ENCODE measurements at regions not wholly inside any gene's neighbourhood (a gene's known extent, or its start where the extent isn't known, plus 50 kb on each side); places are given as distances from the start of the nearest gene placed in this dataset.

DNA sequence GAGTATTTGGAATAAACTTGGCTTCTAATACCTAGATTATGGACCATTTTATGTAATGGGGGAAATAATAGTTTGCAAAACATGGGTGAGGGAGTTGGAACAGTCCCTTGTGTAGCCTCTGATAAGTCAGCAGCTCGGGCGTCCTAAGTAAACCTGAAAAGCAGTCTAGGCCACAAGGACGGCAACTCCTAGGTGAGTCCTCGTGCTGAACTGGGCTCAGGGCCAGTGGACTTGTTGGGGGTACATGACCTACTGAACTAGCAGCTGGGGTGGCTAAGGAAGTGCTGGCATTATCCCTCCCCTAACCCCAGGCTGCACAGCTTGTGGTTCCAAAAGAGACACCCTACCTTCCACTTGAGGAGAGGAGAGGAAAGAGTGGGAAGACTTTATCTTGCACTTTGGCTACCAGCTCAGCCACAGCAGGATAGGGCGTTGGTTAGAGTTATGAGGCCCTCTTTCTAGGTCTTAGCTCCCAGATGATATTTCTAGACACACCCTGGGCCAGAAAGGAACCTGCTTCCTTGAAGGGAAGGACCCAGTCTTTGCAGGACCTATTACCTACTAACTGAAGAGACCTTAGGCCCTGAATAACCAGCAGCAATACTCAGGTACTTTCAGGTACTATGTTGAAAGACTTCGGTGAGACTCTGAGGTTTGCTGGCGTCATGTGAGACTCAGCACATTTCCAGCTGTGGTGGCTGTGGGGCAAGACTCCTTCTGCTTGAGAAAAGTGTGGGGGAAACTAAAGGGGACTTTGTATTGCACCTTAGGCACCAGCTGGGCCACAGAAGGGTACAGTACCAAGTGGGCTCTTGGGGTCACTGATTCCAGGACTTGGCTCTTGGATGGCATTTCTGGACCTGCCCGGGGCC lies 71.0 kb downstream of the AQP4 start:
- DNase-seq = no peak

DNA sequence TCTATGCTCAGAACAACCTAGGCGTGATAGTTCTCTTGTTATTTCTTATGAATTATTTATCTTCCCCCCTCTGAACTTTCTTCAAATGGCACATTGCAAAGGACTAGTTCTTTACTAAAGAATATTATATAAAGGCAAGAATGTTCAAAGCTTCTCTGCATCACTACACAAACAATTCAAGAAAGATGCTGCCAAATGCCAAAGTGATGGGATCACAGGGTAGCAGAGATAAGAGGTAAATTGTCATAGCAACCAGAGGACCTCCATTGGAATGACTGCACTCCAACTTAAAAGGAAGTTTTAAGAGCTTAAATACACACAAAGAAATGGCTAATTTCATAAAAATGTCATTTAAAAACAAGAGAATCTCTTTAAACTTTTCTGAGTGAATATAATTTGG lies 72.8 kb downstream of the AQP4 start:
- DNase-seq = peak; percentile 12

DNA sequence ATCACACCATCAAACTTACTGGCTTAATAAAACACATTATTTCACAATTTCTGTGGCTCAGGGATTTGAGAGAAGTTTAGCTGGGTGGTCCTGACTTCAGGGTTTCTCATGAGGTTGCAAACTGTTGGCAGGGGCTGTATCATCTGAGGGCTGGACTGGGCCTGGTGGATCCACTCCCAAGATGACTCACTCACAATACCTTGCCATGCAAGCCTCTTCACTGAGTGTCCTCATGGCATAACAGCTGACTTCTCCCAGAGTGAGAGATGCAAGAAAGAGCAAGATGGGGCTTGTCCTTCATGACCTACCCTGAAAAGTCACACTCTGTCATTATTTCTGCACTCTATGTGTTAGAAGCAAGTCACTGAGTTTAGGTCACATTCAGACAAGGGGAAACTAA lies 73.8 kb downstream of the AQP4 start:
- DNase-seq = no peak

DNA sequence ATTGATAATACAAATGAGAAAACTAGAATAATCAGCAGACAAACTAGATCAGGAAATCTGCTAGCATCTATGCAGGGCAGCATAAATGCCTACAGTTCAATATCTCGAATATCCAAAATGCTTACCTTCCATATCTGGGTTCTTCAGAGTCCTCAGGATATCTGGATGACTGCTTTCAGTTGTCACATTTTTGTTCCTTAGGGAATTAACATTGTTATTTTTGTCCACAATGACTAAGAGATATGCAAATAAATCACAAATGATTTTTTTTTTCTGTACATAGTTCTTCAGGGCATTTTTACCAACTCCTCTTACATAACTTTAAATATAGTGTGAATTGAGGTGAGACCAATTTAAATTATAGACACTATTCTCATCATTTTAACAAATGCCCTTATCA lies 80.9 kb downstream of the AQP4 start:
- DNase-seq = no peak

DNA sequence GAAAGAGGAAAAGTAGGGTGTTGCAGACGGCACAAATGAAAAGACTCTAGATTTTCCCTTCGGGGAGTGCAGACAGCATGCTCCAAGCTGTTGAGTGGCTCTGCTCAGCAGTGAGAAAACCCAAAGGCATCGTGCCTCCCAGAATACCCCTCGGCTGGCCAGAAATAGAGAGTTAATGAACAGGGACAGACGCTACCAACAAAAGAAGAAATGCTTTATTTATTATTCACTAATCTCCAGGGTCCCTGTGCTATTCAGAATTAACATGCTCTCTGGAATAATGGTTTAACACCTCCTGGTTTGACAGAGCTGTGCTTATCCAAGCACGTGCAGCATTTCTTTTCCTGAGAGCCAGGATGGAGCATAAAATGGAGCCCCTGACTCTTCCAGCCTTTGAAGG lies 82.3 kb downstream of the AQP4 start:
- DNase-seq = no peak

DNA sequence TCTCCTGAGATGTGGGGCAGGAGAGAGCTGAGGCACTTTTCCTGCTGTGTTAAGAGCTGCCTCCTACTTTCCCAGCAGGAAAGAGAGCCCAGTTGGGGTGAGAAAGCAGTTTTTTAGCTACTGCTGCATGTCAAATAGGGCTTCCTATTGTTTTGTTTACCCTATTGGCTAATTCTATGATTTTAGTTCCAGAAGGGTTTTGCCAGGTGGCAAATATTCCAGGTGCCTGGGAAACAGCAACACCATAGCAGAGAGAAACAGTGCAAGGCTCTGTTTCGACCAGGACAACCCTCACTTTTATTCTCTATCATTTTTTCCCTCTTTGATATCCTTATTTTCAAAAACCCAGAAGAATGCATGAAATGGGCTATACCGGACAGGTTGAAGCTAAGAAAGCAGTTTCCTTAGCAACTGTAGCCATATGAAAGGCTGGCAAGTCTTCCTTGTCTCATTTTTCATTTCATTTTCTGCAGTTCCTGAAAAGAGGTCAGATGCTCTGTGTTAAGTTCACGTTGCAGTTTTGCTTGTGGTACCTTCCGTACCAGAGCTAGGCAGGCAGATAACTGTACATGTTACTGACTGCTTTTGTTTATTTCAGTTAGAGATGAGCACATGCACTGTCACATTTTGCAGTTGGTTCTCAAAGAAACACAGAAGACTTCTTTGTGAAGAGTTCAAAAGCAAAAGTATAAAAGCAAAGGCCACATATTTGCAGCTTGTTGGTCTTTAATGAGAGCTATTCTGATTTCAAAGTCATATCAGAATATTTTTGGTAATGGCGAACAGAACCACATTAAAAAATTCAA lies 84.8 kb downstream of the AQP4 start:
- DNase-seq = no peak

DNA sequence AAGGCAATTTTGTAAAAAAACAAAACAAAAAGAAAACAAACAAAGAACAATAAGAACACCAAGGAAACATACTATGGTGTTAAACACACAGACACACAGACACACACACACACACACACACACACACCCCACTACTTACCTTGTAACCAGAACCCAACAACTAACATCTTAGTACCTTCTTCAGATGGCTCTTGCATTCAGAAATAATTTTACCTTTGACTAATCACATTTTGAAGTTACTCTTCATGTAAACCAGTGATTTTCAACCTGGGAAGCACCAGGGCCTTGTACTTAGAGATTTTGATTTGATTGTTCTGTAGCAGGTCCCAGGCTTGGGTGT lies 87.5 kb downstream of the AQP4 start:
- DNase-seq = no peak

DNA sequence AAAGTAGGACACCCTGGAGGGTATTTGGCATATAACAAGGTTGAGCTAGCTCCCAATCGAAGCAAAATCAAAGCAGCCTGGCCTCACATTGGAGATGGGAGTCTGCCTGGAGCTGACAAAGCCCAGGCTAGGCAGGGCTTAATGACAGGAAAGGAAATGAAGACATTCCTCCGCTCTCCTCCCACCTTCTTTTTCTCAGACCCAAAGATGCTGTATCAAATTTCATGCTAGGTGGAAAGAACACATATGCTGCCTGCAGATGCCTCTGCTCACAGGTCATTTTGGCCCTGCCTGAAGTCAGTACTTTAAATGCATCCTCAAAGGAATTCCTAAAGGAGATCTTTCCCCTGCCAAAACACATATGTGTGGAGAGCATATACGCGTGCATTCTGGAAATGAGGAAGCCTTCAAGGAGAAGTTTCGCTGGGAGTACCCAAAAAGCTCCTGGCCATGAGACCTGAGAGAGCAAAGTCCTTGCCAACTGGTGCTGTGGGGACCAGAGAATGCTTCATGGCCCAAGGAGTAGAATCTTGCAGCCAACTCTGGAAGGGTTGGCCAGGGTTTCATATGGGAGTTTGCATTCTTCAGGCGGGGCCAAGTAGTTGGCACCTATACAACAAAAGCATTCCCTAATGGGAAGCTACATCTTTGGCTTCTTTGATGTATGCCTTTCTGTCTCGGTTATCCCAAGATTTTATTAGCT lies 88.0 kb downstream of the AQP4 start:
- DNase-seq = peak; percentile 0

DNA sequence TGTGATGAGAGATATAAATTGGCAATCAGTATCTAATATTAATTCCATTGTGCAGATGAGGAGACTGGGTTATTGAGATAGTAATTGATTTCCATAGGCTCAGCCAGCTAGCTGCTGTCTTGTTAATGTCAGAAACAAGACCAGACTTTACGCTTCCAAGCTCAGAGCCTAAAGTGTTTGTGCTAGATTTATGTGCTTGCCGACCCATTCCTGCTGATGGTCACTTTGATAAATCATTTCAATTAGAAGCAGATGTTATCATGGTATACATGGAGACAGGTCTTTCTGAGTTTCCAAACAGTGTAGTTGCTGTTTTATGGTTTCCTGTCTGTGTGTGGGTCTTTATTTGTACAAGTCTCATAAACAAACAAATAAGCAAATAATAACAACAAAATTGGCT lies 92.8 kb downstream of the AQP4 start:
- DNase-seq = no peak

DNA sequence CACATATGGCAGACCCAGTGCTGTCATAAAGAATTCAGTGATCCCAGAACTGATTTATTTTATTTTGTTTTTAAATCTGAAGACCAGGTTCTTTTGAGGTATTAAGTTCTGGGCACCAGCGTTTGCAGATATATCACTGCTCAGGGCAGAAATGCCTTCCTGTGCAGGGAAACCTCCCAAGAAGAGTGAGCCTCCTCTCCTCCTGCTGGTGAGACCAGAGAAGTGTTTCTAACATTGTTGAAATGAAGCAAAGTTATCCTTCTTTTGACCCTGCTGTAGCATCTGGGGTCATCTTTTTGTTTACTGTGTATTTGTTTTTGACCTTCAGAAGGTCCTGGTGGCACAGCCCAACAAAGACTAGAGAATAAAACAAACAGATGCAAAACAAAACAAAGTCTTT lies 94.0 kb downstream of the AQP4 start:
- no peak for DNase-seq

DNA sequence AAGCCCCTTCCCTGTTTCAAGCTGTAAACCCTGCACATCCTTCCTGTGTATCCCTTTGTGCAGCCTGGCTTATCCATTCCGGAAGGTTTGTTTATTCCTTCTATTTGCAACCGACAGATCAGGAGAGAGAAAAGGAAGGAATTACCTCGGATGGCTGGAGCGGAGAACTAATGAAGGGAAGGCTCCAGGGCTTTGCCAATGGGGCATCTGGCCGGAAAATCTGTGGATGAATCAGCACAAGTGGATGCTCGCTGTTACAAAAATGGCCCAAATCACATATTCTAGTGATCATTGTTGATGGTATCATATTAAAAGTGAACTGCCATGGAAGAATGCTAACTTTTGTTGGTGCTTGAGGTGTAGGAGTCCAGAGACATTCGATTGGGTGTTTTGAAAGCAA lies 97.1 kb downstream of the AQP4 start:
- no peak for DNase-seq

DNA sequence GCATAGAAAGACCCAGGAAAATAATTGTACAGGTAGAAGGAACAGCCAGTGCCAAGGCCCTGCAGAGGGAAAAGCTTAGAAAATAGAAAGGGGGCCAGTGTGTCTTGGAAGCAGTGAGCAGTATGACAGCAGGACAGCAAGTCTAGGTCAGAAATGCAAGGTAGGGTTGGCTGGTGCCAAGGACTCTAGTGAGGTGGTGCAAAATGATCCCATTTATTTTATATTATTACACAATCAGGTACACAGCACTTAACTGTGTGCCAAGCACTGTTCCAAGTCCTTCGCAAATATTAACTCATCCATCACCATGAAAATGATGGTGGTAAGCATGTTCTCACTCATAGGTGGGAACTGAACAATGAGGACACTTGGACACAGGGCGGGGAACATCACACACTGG lies 100.0 kb downstream of the AQP4 start:
- no peak for DNase-seq

DNA sequence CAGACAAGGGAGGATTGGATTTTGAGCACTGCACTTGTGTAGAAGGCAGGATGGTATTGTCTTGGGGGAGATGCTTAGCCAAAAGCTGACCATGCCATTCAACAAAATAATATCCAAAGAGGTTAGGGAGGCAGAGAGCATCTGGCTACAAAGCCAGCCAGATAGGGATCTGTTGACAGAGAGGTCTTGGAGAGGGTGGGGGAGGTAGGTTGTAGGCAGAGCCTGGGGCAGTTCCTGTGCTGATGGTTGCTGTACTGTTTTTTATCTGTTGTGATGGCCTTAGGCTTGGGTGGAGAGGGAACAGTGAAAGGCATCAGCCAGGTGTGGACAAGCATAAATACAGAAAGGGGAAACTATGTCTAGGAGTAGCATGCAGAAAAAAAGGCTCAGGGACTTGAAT lies 100.9 kb downstream of the AQP4 start:
- DNase-seq = no peak

DNA sequence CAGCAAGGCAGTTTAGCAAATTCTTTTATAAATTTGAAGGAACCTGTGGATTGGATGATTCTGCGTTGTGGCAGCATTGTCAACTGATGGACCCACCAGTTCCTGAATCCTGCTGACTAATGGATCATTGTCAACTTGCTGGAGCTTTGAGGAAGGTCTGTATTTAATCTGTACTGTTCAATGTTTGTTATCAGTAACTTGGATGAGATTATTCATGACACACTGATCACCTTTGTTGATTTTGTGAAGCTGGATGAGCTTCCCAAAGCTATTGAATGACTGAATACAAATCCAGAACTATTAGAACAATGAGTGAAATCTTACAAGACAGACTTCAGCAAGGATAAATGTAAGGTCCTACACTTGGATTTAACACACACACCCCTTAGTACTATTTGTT lies 101.3 kb downstream of the AQP4 start:
- DNase-seq = no peak

DNA sequence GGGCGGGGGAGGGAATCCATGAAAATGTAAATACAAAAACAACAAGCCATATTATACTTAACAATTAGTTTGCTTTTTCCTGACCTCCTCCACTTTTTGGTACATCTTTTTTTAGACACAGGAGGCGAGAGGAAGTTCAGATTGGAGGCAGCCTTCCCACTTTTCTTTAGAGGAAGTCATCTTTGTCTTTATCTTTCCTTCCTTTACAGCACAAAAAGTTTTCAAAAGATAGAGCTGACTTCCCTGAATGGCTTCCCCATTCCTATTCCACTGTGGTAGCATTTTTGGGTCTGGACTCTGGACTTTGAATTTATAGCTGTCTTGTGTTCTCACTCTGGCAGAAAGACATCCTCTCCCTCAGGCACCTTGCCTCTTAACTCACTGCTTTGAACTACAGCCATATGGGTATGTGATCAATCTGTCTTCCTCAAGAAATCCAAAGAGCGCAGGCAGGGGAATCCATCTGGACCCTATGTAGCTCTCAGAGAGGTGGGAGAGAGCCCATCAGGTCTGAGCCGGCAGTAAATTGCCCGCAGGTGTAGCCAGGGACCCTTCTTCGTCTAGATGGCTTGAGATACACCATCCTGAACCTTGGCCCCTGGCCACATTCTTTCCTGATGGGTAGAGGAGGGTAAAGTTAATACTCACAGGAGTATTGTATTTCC lies 101.9 kb downstream of the AQP4 start:
- DNase-seq = no peak

DNA sequence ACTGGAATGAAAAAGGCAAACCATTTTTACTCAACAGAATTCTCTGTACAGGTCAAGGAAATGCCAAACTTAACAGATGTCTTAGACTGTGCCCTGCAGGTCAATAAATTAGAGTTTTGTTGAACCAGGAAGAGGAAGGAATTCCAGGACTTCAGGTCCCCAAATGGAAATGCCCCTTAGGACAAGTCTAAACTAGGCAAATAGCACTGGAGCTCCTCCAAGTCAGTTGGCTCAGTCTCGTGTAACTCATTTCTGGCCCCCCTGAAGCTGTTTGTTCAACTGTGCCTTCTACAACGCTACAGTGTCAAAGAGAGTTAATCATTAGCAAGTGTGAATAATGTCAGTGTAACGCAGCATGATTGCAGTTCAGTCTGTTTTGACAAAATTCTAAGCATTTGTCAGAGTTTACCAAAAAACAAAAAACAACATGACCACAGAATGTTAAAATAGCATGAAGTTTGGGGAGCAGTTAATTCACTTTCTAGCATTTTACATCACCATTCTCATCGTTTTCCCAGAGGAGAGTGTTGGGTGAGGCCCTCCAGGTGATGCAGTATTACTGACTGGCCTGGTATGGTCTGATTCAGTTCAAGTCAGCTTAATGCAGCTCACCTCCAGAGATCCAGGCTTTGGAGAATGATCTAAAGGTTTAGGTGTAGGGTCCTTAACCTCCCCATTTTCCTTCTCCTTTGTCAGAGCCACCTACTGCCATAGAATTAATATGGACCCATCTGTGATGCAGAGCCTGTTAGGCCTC lies 108.1 kb downstream of the AQP4 start:
- DNase-seq = no peak

DNA sequence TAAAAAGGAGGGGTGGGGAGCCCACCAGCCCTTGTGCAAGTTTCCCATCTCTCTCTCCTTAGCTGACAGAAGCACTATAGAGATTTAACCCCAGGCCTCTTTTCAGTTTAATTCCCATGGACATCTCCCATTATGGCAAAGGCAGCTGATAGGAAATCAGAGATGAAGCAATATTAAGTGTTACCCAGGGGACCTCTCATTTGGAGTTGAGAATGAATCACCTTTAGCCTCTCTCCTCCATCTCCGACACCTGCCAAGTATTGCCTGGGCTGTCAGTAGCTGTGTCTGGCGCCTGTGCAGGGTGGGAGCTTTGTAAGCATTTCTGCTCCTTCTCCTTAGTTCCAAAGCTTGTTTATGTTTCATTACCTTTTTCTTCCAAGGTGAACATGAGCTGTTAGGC lies 109.0 kb downstream of the AQP4 start:
- DNase-seq = no peak

DNA sequence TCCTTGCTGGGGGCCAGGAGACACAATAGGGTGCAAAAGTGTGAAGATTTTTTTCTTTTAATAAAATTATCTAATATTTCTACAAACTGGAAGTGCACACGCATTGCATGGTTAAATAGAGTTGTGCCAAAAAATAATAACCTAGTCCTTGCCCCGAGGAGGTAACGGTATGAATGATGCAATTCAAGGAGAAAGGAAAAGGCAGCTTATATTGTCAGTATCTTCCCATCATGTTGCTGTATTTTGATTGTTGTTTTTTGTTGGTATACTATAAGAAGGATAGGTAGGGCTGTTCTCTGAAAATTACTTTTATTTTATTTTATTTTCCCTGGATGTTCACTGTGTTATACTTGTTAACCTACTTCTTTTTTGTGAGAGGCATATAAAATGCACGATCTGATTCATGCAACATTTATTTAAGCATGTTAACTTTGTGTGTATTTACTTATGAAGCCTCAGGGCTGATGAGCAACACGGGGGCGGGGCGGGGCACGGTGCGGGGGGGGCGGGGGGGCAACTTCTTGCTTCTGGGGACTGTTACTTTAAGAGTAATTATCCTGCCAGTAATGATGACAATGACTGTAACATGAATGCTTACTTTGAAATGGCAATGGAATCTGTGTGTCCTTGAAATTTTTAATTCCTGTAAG lies 118.6 kb downstream of the AQP4 start:
- DNase-seq = no peak

DNA sequence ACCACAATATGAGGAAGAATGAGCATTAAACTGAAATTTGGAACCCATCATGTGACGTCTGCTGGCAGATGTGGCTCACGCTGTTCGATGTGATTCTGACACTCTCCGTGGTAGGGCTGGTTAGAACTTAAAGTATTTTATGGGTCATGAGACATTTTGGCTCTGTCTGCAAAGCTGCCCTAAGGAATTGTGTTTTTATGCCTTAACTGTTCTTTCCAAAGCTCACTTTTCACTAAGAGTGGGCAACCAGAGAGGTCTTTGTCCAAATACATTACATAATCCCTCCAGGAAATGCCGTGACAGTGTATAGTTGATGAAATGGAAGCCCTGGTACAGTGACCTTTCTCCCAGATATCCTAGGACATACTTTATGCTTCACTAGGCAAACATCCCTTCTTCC lies 119.1 kb downstream of the AQP4 start:
- DNase-seq = no peak

DNA sequence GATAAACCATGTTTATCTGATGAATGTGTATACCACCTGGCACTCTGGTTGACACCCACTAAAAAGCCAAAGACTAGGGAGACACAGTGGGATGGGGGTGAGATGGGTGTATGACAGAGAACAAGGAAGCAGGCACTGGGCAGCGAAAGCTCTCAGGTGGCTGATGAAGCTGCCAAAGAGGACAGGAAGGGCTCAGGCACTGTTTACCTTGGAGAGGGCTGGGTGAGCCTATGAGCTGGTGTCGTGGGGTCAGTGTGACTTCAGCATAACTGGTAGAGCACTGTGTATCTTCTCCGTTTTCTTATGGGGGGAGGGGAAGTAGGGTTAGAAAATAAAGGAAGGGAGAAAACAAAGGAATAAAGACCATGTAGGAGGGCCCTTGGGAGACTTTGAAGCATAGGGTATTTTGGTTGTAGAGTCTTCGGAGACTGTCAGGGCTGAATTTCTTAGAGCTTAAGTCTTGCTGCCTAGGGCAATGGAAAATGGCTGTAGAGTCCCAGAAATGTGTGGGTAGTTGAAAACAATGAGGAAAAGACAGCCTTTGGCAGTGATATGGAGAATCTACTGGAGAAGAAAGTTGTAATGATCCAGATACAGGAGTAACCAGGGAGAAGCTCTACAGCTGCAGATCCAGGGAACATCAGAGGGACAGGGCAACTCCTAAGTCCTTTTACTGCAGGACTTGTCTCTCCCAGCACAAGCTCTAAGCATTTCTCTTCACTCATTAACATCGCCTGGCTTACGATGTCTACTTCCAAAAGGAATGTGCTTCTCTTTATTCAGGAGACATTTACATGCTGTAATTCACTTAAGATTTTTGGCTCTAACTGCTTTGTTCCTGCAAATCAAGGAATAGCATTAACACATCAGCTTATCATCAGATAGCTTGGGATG lies 120.0 kb downstream of the AQP4 start:
- no peak for DNase-seq

DNA sequence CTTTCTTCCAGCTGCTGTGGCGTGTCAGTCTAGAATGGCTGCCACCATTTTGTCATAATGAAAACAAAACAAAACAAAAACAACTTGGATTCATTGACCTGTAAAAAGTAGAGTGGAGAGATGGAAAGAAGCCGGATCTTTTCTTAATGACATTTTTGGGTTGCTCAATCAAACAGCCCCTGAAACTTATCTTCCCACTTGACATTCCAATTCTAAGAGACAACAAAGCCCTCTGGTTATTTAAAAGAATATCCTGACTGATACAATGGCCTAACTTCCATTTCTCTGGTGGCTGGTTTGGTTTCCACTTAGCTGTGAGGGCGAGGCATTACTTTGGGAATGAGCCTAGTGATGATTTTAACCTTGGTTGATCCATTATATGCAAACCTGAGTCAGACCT lies 123.7 kb downstream of the AQP4 start:
- no peak for DNase-seq

Data from fibroblast of upper back skin (primary cell).